Stomach (tissue), 4 donors: ENCODE measurements at regions not wholly inside any gene's neighbourhood (a gene's known extent, or its start where the extent isn't known, plus 50 kb on each side); places are given as distances from the start of the nearest gene placed in this dataset.

Experiments used
- POLR2A ChIP-seq, 4 donors: fragments of 450-650 bp; IDR thresholded peaks; one replicate each; pipeline ENCODE4 v1.6.1; 2016; ENCODE audit warnings: antibody characterized with exemption in 4 of 4, control low read depth in 2 of 4, mild to moderate bottlenecking in 1 of 4, moderate library complexity in 1 of 4
- POLR2AphosphoS5 ChIP-seq, 3 donors: sonication (generic); formaldehyde crosslinking; IDR thresholded peaks; one replicate each; pipeline ENCODE4 v1.6.1; 2016; ENCODE audit warnings: antibody characterized with exemption in 3 of 3
- TF ChIP-seq, protein P1 (sequence below), 7 experiments: fragments of 450-650 bp in 4 of 7; fragments of 200-600 bp in 3 of 7; sonication (generic) in 3 of 7; IDR thresholded peaks; one replicate each; pipeline ENCODE4 v1.5.1; 2016 to 2019; ENCODE audit warnings: antibody characterized with exemption in 7 of 7, control low read depth in 2 of 7, mild to moderate bottlenecking in 1 of 7

DNA sequence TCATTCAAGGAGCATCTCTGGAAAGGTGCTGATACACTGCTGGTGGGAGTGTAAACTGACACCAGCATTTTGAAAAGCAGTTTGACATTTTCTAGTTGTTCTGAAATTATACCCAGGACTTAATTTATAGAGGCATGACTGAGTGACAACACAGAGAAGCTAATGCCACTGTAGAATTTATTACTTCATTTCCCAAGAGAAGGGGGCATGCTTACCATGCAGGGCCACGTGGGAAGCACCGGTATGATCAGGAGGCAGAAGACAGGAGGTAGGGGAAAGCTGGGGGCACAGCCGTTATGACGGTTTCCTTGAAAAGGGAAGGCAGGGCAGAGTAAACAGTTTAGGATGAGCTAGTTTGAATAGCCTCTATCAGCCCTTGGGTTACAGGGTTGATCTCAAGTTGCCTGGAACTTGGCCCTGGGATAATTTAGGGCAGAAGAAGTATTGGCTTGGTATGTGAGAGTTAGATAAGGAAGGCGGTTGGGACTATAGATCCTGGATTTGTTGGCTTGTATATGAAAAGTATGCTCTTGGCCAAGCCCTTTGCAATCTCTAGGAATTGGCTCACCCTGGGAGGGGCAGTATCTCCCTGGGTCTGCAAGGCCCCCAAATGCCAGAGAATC is 305.7 kb downstream of the ENC1 start:
- TF ChIP-seq POLR2A (IDR thresholded peaks at IDR 0.05) (no peak), POLR2AphosphoS5 (IDR thresholded peaks at IDR 0.05) (no peak)
- TF ChIP-seq, protein P1, sequence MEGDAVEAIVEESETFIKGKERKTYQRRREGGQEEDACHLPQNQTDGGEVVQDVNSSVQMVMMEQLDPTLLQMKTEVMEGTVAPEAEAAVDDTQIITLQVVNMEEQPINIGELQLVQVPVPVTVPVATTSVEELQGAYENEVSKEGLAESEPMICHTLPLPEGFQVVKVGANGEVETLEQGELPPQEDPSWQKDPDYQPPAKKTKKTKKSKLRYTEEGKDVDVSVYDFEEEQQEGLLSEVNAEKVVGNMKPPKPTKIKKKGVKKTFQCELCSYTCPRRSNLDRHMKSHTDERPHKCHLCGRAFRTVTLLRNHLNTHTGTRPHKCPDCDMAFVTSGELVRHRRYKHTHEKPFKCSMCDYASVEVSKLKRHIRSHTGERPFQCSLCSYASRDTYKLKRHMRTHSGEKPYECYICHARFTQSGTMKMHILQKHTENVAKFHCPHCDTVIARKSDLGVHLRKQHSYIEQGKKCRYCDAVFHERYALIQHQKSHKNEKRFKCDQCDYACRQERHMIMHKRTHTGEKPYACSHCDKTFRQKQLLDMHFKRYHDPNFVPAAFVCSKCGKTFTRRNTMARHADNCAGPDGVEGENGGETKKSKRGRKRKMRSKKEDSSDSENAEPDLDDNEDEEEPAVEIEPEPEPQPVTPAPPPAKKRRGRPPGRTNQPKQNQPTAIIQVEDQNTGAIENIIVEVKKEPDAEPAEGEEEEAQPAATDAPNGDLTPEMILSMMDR (IDR thresholded peaks at IDR 0.05): no peak
